H9 (cell line): ENCODE measurements at regions not wholly inside any gene's neighbourhood (a gene's known extent, or its start where the extent isn't known, plus 50 kb on each side); places are given as distances from the start of the nearest gene placed in this dataset.

Experiments
- DNase-seq: peaks from one replicate; pipeline ENCODE4 v3.0.0-alpha.2; 2017
- H2AFZ ChIP-seq: one replicate; pipeline ENCODE4 v1.6.1; 2013; ENCODE audit warnings: mild to moderate bottlenecking, low read length, control low read depth, moderate library complexity
- H2AK5ac ChIP-seq: 2 replicates; pipeline ENCODE4 v1.6.1; 2013; ENCODE audit warnings: low read length, control low read depth, mixed read lengths; ENCODE audit not compliant: insufficient read length
- H2BK120ac ChIP-seq: one replicate; pipeline ENCODE4 v1.6.1; 2013; ENCODE audit warnings: low read depth, mild to moderate bottlenecking, low read length, control low read depth, inconsistent platforms; ENCODE audit not compliant: poor library complexity, severe bottlenecking
- H2BK12ac ChIP-seq: 2 replicates; pipeline ENCODE4 v1.6.1; 2013; ENCODE audit warnings: low read length, control low read depth, mixed read lengths, low read depth; ENCODE audit not compliant: insufficient read length
- H2BK15ac ChIP-seq: 2 replicates; pipeline ENCODE4 v1.6.1; 2013; ENCODE audit warnings: low read depth, low read length, control low read depth
- H2BK20ac ChIP-seq: one replicate; pipeline ENCODE4 v1.6.1; 2013; ENCODE audit warnings: low read depth, mild to moderate bottlenecking, low read length, control low read depth, inconsistent platforms; ENCODE audit not compliant: poor library complexity, severe bottlenecking
- H2BK5ac ChIP-seq: 2 replicates; pipeline ENCODE4 v1.6.1; 2013; ENCODE audit warnings: low read length, control low read depth, mixed read lengths; ENCODE audit not compliant: insufficient read length
- H3K14ac ChIP-seq: 2 replicates; pipeline ENCODE4 v1.6.1; 2013; ENCODE audit warnings: low read length, control low read depth; ENCODE audit not compliant: insufficient read depth
- H3K18ac ChIP-seq: 2 replicates; pipeline ENCODE4 v1.6.1; 2013; ENCODE audit warnings: low read depth, mild to moderate bottlenecking, mixed read lengths, low read length, control low read depth; ENCODE audit not compliant: insufficient read length
- H3K23ac ChIP-seq: 2 replicates; pipeline ENCODE4 v1.6.1; 2013; ENCODE audit warnings: low read length, control low read depth, mixed read lengths, low read depth; ENCODE audit not compliant: insufficient read length
- H3K23me2 ChIP-seq: 2 replicates; pipeline ENCODE4 v1.6.1; 2013; ENCODE audit warnings: low read depth, mild to moderate bottlenecking, mixed read lengths, low read length, control low read depth; ENCODE audit not compliant: insufficient read length, poor library complexity, severe bottlenecking
- H3K27ac ChIP-seq: 2 replicates; pipeline ENCODE4 v1.5.1; 2013; ENCODE audit warnings: low read length, control low read depth, mixed read lengths, low read depth; ENCODE audit not compliant: insufficient read length
- H3K27me3 ChIP-seq: 2 replicates; pipeline ENCODE4 v1.6.1; 2013; ENCODE audit warnings: low read length, control low read depth, inconsistent platforms; ENCODE audit not compliant: insufficient read depth
- H3K4ac ChIP-seq: 2 replicates; pipeline ENCODE4 v1.6.1; 2013; ENCODE audit warnings: low read depth, mild to moderate bottlenecking, control low read depth, inconsistent platforms, low read length, moderate library complexity
- H3K4me1 ChIP-seq: 2 replicates; pipeline ENCODE4 v1.6.1; 2013; ENCODE audit warnings: low read length, control low read depth, inconsistent platforms; ENCODE audit not compliant: insufficient read depth
- H3K4me2 ChIP-seq: 2 replicates; pipeline ENCODE4 v1.6.1; 2013; ENCODE audit warnings: low read length, control low read depth, mixed read lengths; ENCODE audit not compliant: insufficient read length, insufficient read depth
- H3K56ac ChIP-seq: 2 replicates; pipeline ENCODE4 v1.6.1; 2013; ENCODE audit warnings: low read depth, mild to moderate bottlenecking, mixed read lengths, low read length, control low read depth; ENCODE audit not compliant: insufficient read length
- H3K79me1 ChIP-seq: 2 replicates; pipeline ENCODE4 v1.6.1; 2013; ENCODE audit warnings: low read depth, mild to moderate bottlenecking, moderate library complexity, low read length, control low read depth, inconsistent platforms; ENCODE audit not compliant: insufficient read depth, poor library complexity, severe bottlenecking
- H3K79me2 ChIP-seq: 2 replicates; pipeline ENCODE4 v1.6.1; 2013; ENCODE audit warnings: low read length, control low read depth, inconsistent platforms; ENCODE audit not compliant: insufficient read depth
- H3K9ac ChIP-seq: 2 replicates; pipeline ENCODE4 v1.6.1; 2013; ENCODE audit warnings: low read length, control low read depth, mixed read lengths; ENCODE audit not compliant: insufficient read length; ENCODE audit errors: extremely low read depth
- H3K9me3 ChIP-seq: one replicate; pipeline ENCODE4 v1.6.1; 2013; ENCODE audit warnings: low read depth, low read length, inconsistent platforms; ENCODE audit not compliant: control insufficient read depth
- H3T11ph ChIP-seq: one replicate; pipeline ENCODE4 v1.6.1; 2013; ENCODE audit warnings: mild to moderate bottlenecking, low read length, control low read depth, inconsistent platforms
- H4K20me1 ChIP-seq: one replicate; pipeline ENCODE4 v1.6.1; 2013; ENCODE audit not compliant: control insufficient read depth, insufficient read length, insufficient read depth
- H4K5ac ChIP-seq: 2 replicates; pipeline ENCODE4 v1.6.1; 2013; ENCODE audit warnings: low read depth, mild to moderate bottlenecking, mixed read lengths, low read length, control low read depth; ENCODE audit not compliant: insufficient read length
- H4K8ac ChIP-seq: replicated peaks from 2 replicates; pipeline ENCODE4 v1.6.1; 2013; ENCODE audit warnings: low read length, control low read depth, mixed read lengths, low read depth; ENCODE audit not compliant: insufficient read length
- H4K91ac ChIP-seq: 2 replicates; pipeline ENCODE4 v1.6.1; 2013; ENCODE audit warnings: low read depth, mild to moderate bottlenecking, moderate library complexity, mixed read lengths, low read length, control low read depth; ENCODE audit not compliant: insufficient read length
- H3K27ac Mint-ChIP-seq, 3 experiments: 2 replicates in 2 of 3; 3 replicates in 1 of 3; pipeline ENCODE4 v1.8.0; 2020 to 2021; ENCODE audit warnings: mixed read lengths in 3 of 3, mild to moderate bottlenecking in 1 of 3, moderate library complexity in 1 of 3
- H3K27me3 Mint-ChIP-seq: 2 replicates; pipeline ENCODE4 v1.8.0; 2021; ENCODE audit warnings: low read depth, mild to moderate bottlenecking, moderate library complexity, mixed read lengths
- H3K36me3 Mint-ChIP-seq, 3 experiments: 2 replicates in 2 of 3; 3 replicates in 1 of 3; pipeline ENCODE4 v1.8.0; 2020 to 2021; ENCODE audit warnings: low read depth in 3 of 3, mixed read lengths in 3 of 3; ENCODE audit not compliant: insufficient read depth in 1 of 3
- H3K4me1 Mint-ChIP-seq, 2 experiments: 2 replicates each; pipeline ENCODE4 v1.8.0; 2020; ENCODE audit warnings: mixed read lengths in 2 of 2
- H3K4me3 Mint-ChIP-seq, 2 experiments: 2 replicates in 1 of 2; 3 replicates in 1 of 2; pipeline ENCODE4 v1.8.0; 2020 to 2021; ENCODE audit warnings: mild to moderate bottlenecking in 2 of 2, mixed read lengths in 2 of 2, moderate library complexity in 1 of 2
- H3K9me3 Mint-ChIP-seq, 2 experiments: 2 replicates in 1 of 2; 3 replicates in 1 of 2; pipeline ENCODE4 v1.8.0; 2020; ENCODE audit warnings: mild to moderate bottlenecking in 2 of 2, mixed read lengths in 2 of 2, moderate library complexity in 1 of 2
- CTCF ChIP-seq: fragments of 200-600 bp; sonication (generic); conservative IDR thresholded peaks from 3 replicates; pipeline ENCODE4 v1.8.0; 2021; ENCODE audit warnings: antibody characterized with exemption, mild to moderate bottlenecking
- WGBS: extraction: QIAGEN DNeasy Blood & Tissue Kit; methylation state at CpG from one replicate; pipeline ENCODE4 v1.1.7; 2013; ENCODE audit warnings: missing lambda C conversion rate, low lambda C conversion rate, mixed read lengths; ENCODE audit not compliant: insufficient read length; ENCODE audit errors: extremely low coverage; 5-methylcytosine and 5-hydroxymethylcytosine counted together

GRCh38 chr10:114729103-114729659, 71.1 kb upstream of the ABLIM1 start:
- H3K14ac ChIP-seq = no peak overlapping the region

More at GRCh38 chr10:114729103-114729659, 71.1 kb upstream of the ABLIM1 start:
- H2BK5ac ChIP-seq = no peak overlapping the region
- H2AFZ ChIP-seq = no peak overlapping the region
- H2AK5ac ChIP-seq = no peak overlapping the region
- no peaks in the 10 kb centered on the region for H3K79me2 ChIP-seq
- no peak for DNase-seq
- no peak for TF ChIP-seq CTCF
- no peaks in the 10 kb centered on the region for H4K20me1 ChIP-seq
- H4K5ac ChIP-seq = no peak overlapping the region
- no CpG with 5 or more reads among the region's 3 CpGs for WGBS
- H3K9me3 Mint-ChIP-seq = peaks cover 0 to 5% of the 10 kb centered on the region in 2 experiments; a peak in 1 of 5 replicates
- no peak overlapping the region for H2BK20ac ChIP-seq
- H3T11ph ChIP-seq = no peak overlapping the region
- H3K79me1 ChIP-seq = no peaks in the 10 kb centered on the region
- H3K27me3 Mint-ChIP-seq = no peaks in the 10 kb centered on the region
- no peak overlapping the region for H3K9ac ChIP-seq
- H3K23me2 ChIP-seq = no peaks in the 10 kb centered on the region
- H3K4me3 Mint-ChIP-seq = no peak overlapping the region
- no peaks in the 10 kb centered on the region for H3K36me3 Mint-ChIP-seq
- H4K8ac ChIP-seq = no peak overlapping the region
- no peak overlapping the region for H3K23ac ChIP-seq
- no peak overlapping the region for H3K27ac Mint-ChIP-seq
- no peak overlapping the region for H3K4me2 ChIP-seq
- no peak overlapping the region for H3K4ac ChIP-seq
- no peaks in the 10 kb centered on the region for H3K9me3 ChIP-seq
- H2BK12ac ChIP-seq = no peak overlapping the region
- no peaks in the 10 kb centered on the region for H3K4me1 ChIP-seq
- H2BK15ac ChIP-seq = no peak overlapping the region
- no peak overlapping the region for H3K56ac ChIP-seq
- no peak overlapping the region for H3K18ac ChIP-seq
- 0 out of 4 replicates have a peak, but pooled peaks cover 0 to 2% of the 10 kb centered on the region in 2 experiments for H3K4me1 Mint-ChIP-seq
- no peaks in the 10 kb centered on the region for H3K27me3 ChIP-seq
- H4K91ac ChIP-seq = no peak overlapping the region
- no peak overlapping the region for H2BK120ac ChIP-seq
- no peak overlapping the region for H3K27ac ChIP-seq
